Endothelial cell of umbilical vein (primary cell): ENCODE measurements at regions not wholly inside any gene's neighbourhood (a gene's known extent, or its start where the extent isn't known, plus 50 kb on each side); places are given as distances from the start of the nearest gene placed in this dataset.

Experiments used
- BruUV-seq: library from RNA; stranded (reverse); fragments of 400-500 nt; replicated peaks from 2 replicates; lab custom pipeline; 2021; lab: Mats Ljungman, UMichigan
- CTCF ChIA-PET: fragments of 300-600, 350-600 bp; sonication (Branson Sonifier 250); formaldehyde crosslinking; loops from one replicate; lab custom pipeline; 2021; ENCODE audit warnings: antibody characterized with exemption, inconsistent platforms; lab: Charles Lee
- POLR2A ChIA-PET: fragments of 300-600, 350-600 bp; sonication (Branson Sonifier 250); formaldehyde crosslinking; loops from one replicate; lab custom pipeline; 2021; ENCODE audit warnings: antibody characterized with exemption, inconsistent platforms; lab: Charles Lee
- DNase-seq: peaks from one replicate; pipeline ENCODE4 v3.0.0-alpha.2; 2011; ENCODE audit warnings: low read depth, low spot score
- FAIRE-seq: peaks from 2 replicates; lab custom pipeline; 2011; peaks lifted over from hg19 to GRCh38; lab: Jason Lieb, UNC
- H2AFZ ChIP-seq: 2 replicates; pipeline ENCODE4 v1.6.0; 2012; ENCODE audit warnings: low read depth, low read length, control low read depth, inconsistent platforms
- H3K27ac ChIP-seq: 2 replicates; pipeline ENCODE4 v1.5.1; 2011; ENCODE audit warnings: low read depth, mild to moderate bottlenecking, control low read depth, low read length, moderate library complexity; ENCODE audit not compliant: insufficient read depth
- H3K27me3 ChIP-seq, 2 experiments: 2 replicates each; pipeline versions ENCODE4 v1.6.0 to v1.6.1; 2011; ENCODE audit warnings: low read length in 2 of 2, mixed read lengths in 1 of 2; ENCODE audit not compliant: control insufficient read depth in 2 of 2, insufficient read depth in 2 of 2
- H3K36me3 ChIP-seq, 2 experiments: 2 replicates in 1 of 2; 3 replicates in 1 of 2; pipeline ENCODE4 v1.5.1; 2011; ENCODE audit warnings: low read length in 2 of 2, mild to moderate bottlenecking in 1 of 2, moderate library complexity in 1 of 2; ENCODE audit not compliant: control insufficient read depth in 2 of 2, insufficient read depth in 2 of 2; ENCODE audit errors: extremely low read depth in 1 of 2
- H3K4me1 ChIP-seq: 3 replicates; pipeline ENCODE4 v1.5.1; 2011; ENCODE audit warnings: mild to moderate bottlenecking, low read length; ENCODE audit not compliant: control insufficient read depth, insufficient read depth; ENCODE audit errors: extremely low read depth
- H3K4me2 ChIP-seq: 2 replicates; pipeline ENCODE4 v1.6.1; 2011; ENCODE audit warnings: low read length, control low read depth, mixed read lengths; ENCODE audit not compliant: insufficient read depth
- H3K4me3 ChIP-seq, 3 experiments: fragments of 200-600 bp in 1 of 3; sonication (generic), shearing (Covaris generic) in 1 of 3; replicated peaks in 1 of 3; 2 replicates each; pipeline ENCODE4 v1.5.1; 2011 to 2016; ENCODE audit warnings: control low read depth in 3 of 3, low read length in 3 of 3, mild to moderate bottlenecking in 2 of 3, inconsistent platforms in 1 of 3, low read depth in 1 of 3, moderate library complexity in 1 of 3; ENCODE audit not compliant: insufficient read depth in 1 of 3
- H3K79me2 ChIP-seq: 2 replicates; pipeline ENCODE4 v1.6.0; 2012; ENCODE audit warnings: low read length, inconsistent platforms; ENCODE audit not compliant: control insufficient read depth, insufficient read depth
- H3K9ac ChIP-seq: replicated peaks from 2 replicates; pipeline ENCODE3; 2011; ENCODE audit warnings: low read length, control low read depth; ENCODE audit not compliant: insufficient read depth; ENCODE audit errors: extremely low read depth
- H3K9me1 ChIP-seq: replicated peaks from 3 replicates; pipeline ENCODE4 v1.6.0; 2011; ENCODE audit warnings: mild to moderate bottlenecking, low read length; ENCODE audit not compliant: control insufficient read depth, insufficient read depth; ENCODE audit errors: extremely low read depth
- H3K9me3 ChIP-seq: replicated peaks from 2 replicates; pipeline ENCODE4 v1.5.1; 2012; ENCODE audit warnings: low read length, inconsistent platforms; ENCODE audit not compliant: control insufficient read depth, insufficient read depth
- H4K20me1 ChIP-seq: replicated peaks from 2 replicates; pipeline ENCODE3; 2011; ENCODE audit warnings: mild to moderate bottlenecking, low read length; ENCODE audit not compliant: control insufficient read depth, insufficient read depth; ENCODE audit errors: extremely low read depth
- CTCF ChIP-seq, 2 donors: IDR thresholded peaks; 1 replicate in 1 of 2; 2 replicates in 1 of 2; pipeline ENCODE4 v1.5.1; 2011; ENCODE audit warnings: low read length in 2 of 2, mild to moderate bottlenecking in 2 of 2, moderate library complexity in 2 of 2, control low read depth in 1 of 2, inconsistent platforms in 1 of 2, low read depth in 1 of 2; ENCODE audit not compliant: insufficient read depth in 1 of 2; ENCODE audit errors: extremely low read depth in 1 of 2
- EZH2 ChIP-seq: IDR thresholded peaks from 2 replicates; pipeline ENCODE4 v1.6.1; 2012; ENCODE audit warnings: borderline replicate concordance, low read depth, mild to moderate bottlenecking, moderate library complexity, low read length, inconsistent platforms; ENCODE audit not compliant: severe bottlenecking
- FOS ChIP-seq: IDR thresholded peaks from 2 replicates; pipeline ENCODE4 v1.6.1; 2011; ENCODE audit warnings: mild to moderate bottlenecking, low read length, moderate library complexity, borderline replicate concordance; ENCODE audit not compliant: insufficient read depth
- GATA2 ChIP-seq: IDR thresholded peaks from 2 replicates; pipeline ENCODE4 v1.7.0; 2011; ENCODE audit warnings: low read depth, mild to moderate bottlenecking, moderate library complexity, mixed read lengths, low read length; ENCODE audit not compliant: insufficient read length, insufficient read depth
- JUN ChIP-seq: IDR thresholded peaks from 2 replicates; pipeline ENCODE4 v1.6.1; 2011; ENCODE audit warnings: borderline replicate concordance, low read depth; ENCODE audit not compliant: insufficient read length, insufficient read depth
- MYC ChIP-seq: IDR thresholded peaks from one replicate; pipeline ENCODE4 v1.6.1; 2011; ENCODE audit warnings: mild to moderate bottlenecking, low read depth, low read length
- POLR2A ChIP-seq: IDR thresholded peaks from 2 replicates; pipeline ENCODE4 v1.6.1; 2012; ENCODE audit warnings: low read depth, mild to moderate bottlenecking, control low read depth, low read length
- POLR2AphosphoS5 ChIP-seq: IDR thresholded peaks from 2 replicates; pipeline ENCODE4 v1.6.1; 2012; ENCODE audit warnings: low read depth, mild to moderate bottlenecking, control low read depth, low read length, moderate library complexity; ENCODE audit not compliant: insufficient read depth
- dilution Hi-C: fragments of 300-500 bp; cut with MboI; formaldehyde crosslinking; loops from one replicate; pipeline ENCODE4 v1.15.0; 2019; ENCODE audit warnings: low sequenced_read_pairs; ENCODE audit not compliant: extremely low pct_ligation_motif_present
- intact Hi-C: fragments of 100-400 bp; cut with micrococcal nuclease; formaldehyde crosslinking; loops from one replicate; pipeline ENCODE4 v1.10.0; 2022
- TF ChIP-seq, protein P1 (sequence below): IDR thresholded peaks from 2 replicates; pipeline ENCODE4 v1.6.1; 2011; ENCODE audit not compliant: insufficient read depth, insufficient read length

DNA sequence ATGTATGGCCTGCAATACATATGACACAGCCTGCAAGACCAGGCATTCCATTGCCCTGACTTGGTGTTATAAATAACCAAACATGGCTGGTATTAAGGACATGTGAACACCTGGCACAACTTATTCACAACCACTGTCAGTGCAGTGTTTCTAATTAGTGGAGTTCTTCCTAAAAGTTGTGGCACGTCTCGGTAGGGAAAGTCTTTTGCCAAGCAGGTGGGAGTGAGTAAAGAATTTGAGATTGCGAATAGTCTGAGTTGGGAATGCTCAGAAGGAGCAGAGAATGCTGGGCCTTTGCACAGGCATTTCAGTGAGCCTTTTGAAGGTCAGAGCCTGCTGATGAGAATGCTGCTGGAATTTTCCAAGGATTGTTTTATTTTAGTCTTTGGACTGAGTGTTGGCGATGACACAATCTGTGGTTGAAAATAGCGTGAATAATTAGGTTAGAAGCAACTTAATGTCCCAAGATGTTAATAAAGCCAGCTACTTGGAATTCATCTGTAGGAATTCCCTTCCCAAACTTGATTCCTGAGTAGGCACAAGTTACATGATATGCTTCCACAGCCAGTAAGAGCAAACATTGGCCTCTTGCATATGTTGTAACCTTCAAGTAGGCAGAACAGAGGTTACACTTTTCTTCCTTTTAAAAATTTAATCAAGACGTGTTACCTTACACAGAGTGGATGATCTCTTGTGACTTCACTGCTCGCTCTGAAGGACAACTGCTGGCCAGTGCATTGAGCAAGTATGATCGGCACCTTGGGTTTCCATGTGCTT lies 83.6 kb upstream of the PGRMC2 start:
- Histone ChIP-seq H3K4me3 (no peak overlapping the region), H2AFZ (no peak overlapping the region), H3K4me2 (no peak overlapping the region), H3K27me3 (no peaks in the 10 kb centered on the region), H3K9me1 (no peaks in the 10 kb centered on the region), H3K9me3 (no peaks in the 10 kb centered on the region), H3K79me2 (no peaks in the 10 kb centered on the region), H3K9ac (no peak overlapping the region), H3K36me3 (no peaks in the 10 kb centered on the region), H4K20me1 (no peaks in the 10 kb centered on the region), H3K27ac (no peak overlapping the region), H3K4me1 (no peaks in the 10 kb centered on the region)
- dilution Hi-C loops = no loop called here
- ChIA-PET POLR2A (no interaction called here), CTCF (no interaction called here)
- FAIRE-seq (no peak), DNase-seq (no peak)
- TF ChIP-seq POLR2A (no peak), POLR2AphosphoS5 (no peak), CTCF (IDR thresholded peaks at IDR 0.05; ENCODE audit: extremely low read depth in 1 of 2, insufficient read depth in 1 of 2, low read depth in 1 of 2, low read length in 2 of 2) (no peak), GATA2 (no peak), EZH2 (no peak), FOS (no peak), MYC (no peak), JUN (no peak)
- TF ChIP-seq, protein P1, sequence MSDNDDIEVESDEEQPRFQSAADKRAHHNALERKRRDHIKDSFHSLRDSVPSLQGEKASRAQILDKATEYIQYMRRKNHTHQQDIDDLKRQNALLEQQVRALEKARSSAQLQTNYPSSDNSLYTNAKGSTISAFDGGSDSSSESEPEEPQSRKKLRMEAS = no peak
- no TSS peak for BruUV-seq
- intact Hi-C loops = no loop called here
